IMR-90 (cell line): ENCODE measurements at regions not wholly inside any gene's neighbourhood (a gene's known extent, or its start where the extent isn't known, plus 50 kb on each side); places are given as distances from the start of the nearest gene placed in this dataset.

Experiments
- ATAC-seq: fragments of 200-7000 bp; cut with Tn5 transposase; 2 replicates; pipeline ENCODE4 v1.9.1; 2020; ENCODE audit warnings: low read depth, mild to moderate bottlenecking, moderate library complexity
- BruUV-seq: library from RNA; stranded (reverse); fragments of 400-500 nt; replicated peaks from 2 replicates; lab custom pipeline; 2021; lab: Mats Ljungman, UMichigan
- CTCF ChIA-PET: fragments of 300-600 bp; formaldehyde crosslinking; extraction: SDS; loops from one replicate; lab custom pipeline; 2021; ENCODE audit warnings: antibody characterized with exemption; lab: Yijun Ruan, JAX
- POLR2A ChIA-PET: fragments of 300-600 bp; sonication (Branson Sonifier 250); formaldehyde crosslinking; loops from one replicate; lab custom pipeline; 2022; ENCODE audit warnings: antibody characterized with exemption; ENCODE audit not compliant: unreplicated experiment; lab: Charles Lee
- DNase-seq: peaks from one replicate; pipeline ENCODE4 v3.0.0; 2013
- H2AFZ ChIP-seq: replicated peaks from 2 replicates; pipeline ENCODE3; 2013; ENCODE audit warnings: low read length, mild to moderate bottlenecking; ENCODE audit not compliant: poor library complexity
- H2AK5ac ChIP-seq: 2 replicates; pipeline ENCODE4 v1.6.1; 2013; ENCODE audit warnings: low read depth, low read length, inconsistent platforms
- H2AK9ac ChIP-seq: replicated peaks from 2 replicates; pipeline ENCODE3; 2013; ENCODE audit warnings: mild to moderate bottlenecking, low read depth, low read length, moderate library complexity; ENCODE audit not compliant: poor library complexity
- H2BK120ac ChIP-seq: 2 replicates; pipeline ENCODE4 v1.6.1; 2013; ENCODE audit warnings: low read depth, low read length, inconsistent platforms
- H2BK15ac ChIP-seq: 3 replicates; pipeline ENCODE4 v1.6.1; 2013; ENCODE audit warnings: low read depth, low read length, inconsistent platforms
- H2BK20ac ChIP-seq: 2 replicates; pipeline ENCODE4 v1.6.1; 2013; ENCODE audit warnings: low read depth, mild to moderate bottlenecking, inconsistent platforms, low read length, moderate library complexity
- H2BK5ac ChIP-seq: 2 replicates; pipeline ENCODE4 v1.6.1; 2013; ENCODE audit warnings: mild to moderate bottlenecking, low read depth, low read length, inconsistent platforms; ENCODE audit not compliant: poor library complexity, severe bottlenecking
- H3K14ac ChIP-seq: replicated peaks from 2 replicates; pipeline ENCODE4 v1.6.1; 2013; ENCODE audit warnings: low read depth, low read length, inconsistent platforms
- H3K18ac ChIP-seq: 2 replicates; pipeline ENCODE4 v1.6.1; 2013; ENCODE audit warnings: low read depth, low read length, control low read depth
- H3K23ac ChIP-seq: 2 replicates; pipeline ENCODE4 v1.6.1; 2013; ENCODE audit warnings: low read depth, low read length, inconsistent platforms
- H3K27ac ChIP-seq: 2 replicates; pipeline ENCODE4 v1.5.1; 2013; ENCODE audit warnings: mild to moderate bottlenecking, control low read depth, low read length; ENCODE audit not compliant: insufficient read depth
- H3K27me3 ChIP-seq: 2 replicates; pipeline ENCODE4 v1.6.1; 2013; ENCODE audit warnings: low read length; ENCODE audit not compliant: control insufficient read depth, insufficient read depth
- H3K36me3 ChIP-seq: 2 replicates; pipeline ENCODE4 v1.6.1; 2013; ENCODE audit warnings: low read length, mixed read lengths; ENCODE audit not compliant: control insufficient read depth, insufficient read depth
- H3K4ac ChIP-seq: 2 replicates; pipeline ENCODE4 v1.6.1; 2013; ENCODE audit warnings: low read depth, low read length, inconsistent platforms
- H3K4me1 ChIP-seq: 2 replicates; pipeline ENCODE4 v1.6.1; 2013; ENCODE audit warnings: low read length, mixed read lengths; ENCODE audit not compliant: control insufficient read depth, insufficient read depth
- H3K4me2 ChIP-seq: 2 replicates; pipeline ENCODE4 v1.6.1; 2013; ENCODE audit warnings: low read depth, mild to moderate bottlenecking, control low read depth, low read length, moderate library complexity
- H3K4me3 ChIP-seq: 2 replicates; pipeline ENCODE4 v1.5.1; 2013; ENCODE audit warnings: low read depth, mild to moderate bottlenecking, control low read depth, low read length, moderate library complexity; ENCODE audit not compliant: insufficient read depth
- H3K56ac ChIP-seq: 2 replicates; pipeline ENCODE4 v1.6.1; 2013; ENCODE audit warnings: low read length, inconsistent platforms; ENCODE audit not compliant: insufficient read depth; ENCODE audit errors: extremely low read depth
- H3K79me1 ChIP-seq, 2 experiments: 2 replicates each; pipeline ENCODE4 v1.6.1; 2013; ENCODE audit warnings: low read length in 2 of 2, inconsistent platforms in 1 of 2, low read depth in 1 of 2
- H3K9ac ChIP-seq: 2 replicates; pipeline ENCODE4 v1.6.1; 2013; ENCODE audit warnings: low read depth, low read length, control low read depth
- H3K9me1 ChIP-seq: 2 replicates; pipeline ENCODE4 v1.6.1; 2013; ENCODE audit warnings: low read length, inconsistent platforms; ENCODE audit not compliant: insufficient read depth
- H3K9me3 ChIP-seq: 2 replicates; pipeline ENCODE4 v1.6.1; 2013; ENCODE audit warnings: low read length; ENCODE audit not compliant: control insufficient read depth, insufficient read depth
- H4K20me1 ChIP-seq: 2 replicates; pipeline ENCODE4 v1.6.1; 2013; ENCODE audit warnings: low read length, inconsistent platforms; ENCODE audit not compliant: insufficient read depth
- H4K5ac ChIP-seq: 2 replicates; pipeline ENCODE4 v1.6.1; 2013; ENCODE audit warnings: mild to moderate bottlenecking, low read depth, low read length, control low read depth
- H4K8ac ChIP-seq, 2 experiments: 2 replicates each; pipeline ENCODE4 v1.6.1; 2013; ENCODE audit warnings: low read depth in 2 of 2, low read length in 2 of 2, control low read depth in 1 of 2, inconsistent platforms in 1 of 2
- H4K91ac ChIP-seq: 2 replicates; pipeline ENCODE4 v1.6.1; 2013; ENCODE audit warnings: low read depth, low read length, inconsistent platforms; ENCODE audit not compliant: insufficient read depth
- CHD1 ChIP-seq: IDR thresholded peaks from 2 replicates; pipeline ENCODE4 v1.6.1; 2012; ENCODE audit warnings: low read depth, low read length, improper control_type of control experiment
- MAFK ChIP-seq: IDR thresholded peaks from 2 replicates; pipeline ENCODE4 v1.6.1; 2012; ENCODE audit warnings: low read depth, low read length, improper control_type of control experiment
- MAZ ChIP-seq: IDR thresholded peaks from 2 replicates; pipeline ENCODE4 v1.6.1; 2012; ENCODE audit warnings: low read depth, mild to moderate bottlenecking, low read length, improper control_type of control experiment, moderate library complexity, borderline replicate concordance
- RAD21 ChIP-seq: IDR thresholded peaks from 2 replicates; pipeline ENCODE4 v1.6.1; 2012; ENCODE audit warnings: low read length, improper control_type of control experiment
- USF2 ChIP-seq: fragments of 150-350 bp; IDR thresholded peaks from 2 replicates; pipeline ENCODE4 v1.6.1; 2017; ENCODE audit warnings: mild to moderate bottlenecking, antibody characterized with exemption, low read length, low read depth
- WGBS, 2 experiments: methylation state at CpG; one replicate each; pipeline versions ENCODE4 v1.1.5 to v1.1.7; 2013; ENCODE audit warnings: missing lambda C conversion rate in 2 of 2; ENCODE audit not compliant: insufficient read length in 1 of 2; ENCODE audit errors: extremely low coverage in 2 of 2; 5-methylcytosine and 5-hydroxymethylcytosine counted together
- dilution Hi-C: fragments of 300-500 bp; cut with HindIII; formaldehyde crosslinking; loops from one replicate; pipeline ENCODE4 v1.14.3; 2018; ENCODE audit warnings: low sequenced_read_pairs; ENCODE audit not compliant: unreplicated experiment
- in situ Hi-C: fragments of 300-500 bp; cut with MboI; formaldehyde crosslinking; loops from 3 replicates; pipeline ENCODE4 v1.14.3; 2019; ENCODE audit warnings: low sequenced_read_pairs, inconsistent platforms, mixed read lengths
- intact Hi-C: fragments of 100-400 bp; cut with micrococcal nuclease; formaldehyde crosslinking; loops from 2 replicates; pipeline ENCODE4 v1.10.0; 2022

GRCh38 chr6:82612475-82613039 lies 248.9 kb downstream of the TPBG start:
- ATAC-seq = no peak
- Histone ChIP-seq H2BK5ac (no peak overlapping the region), H3K4ac (no peak overlapping the region), H2AK5ac (no peak overlapping the region), H4K20me1 (no peaks in the 10 kb centered on the region), H3K23ac (no peak overlapping the region), H3K18ac (no peak overlapping the region), H3K4me2 (no peak overlapping the region), H3K4me3 (no peak overlapping the region), H3K27ac (no peak overlapping the region), H3K14ac (no peak overlapping the region), H2BK120ac (no peak overlapping the region), H2BK20ac (no peak overlapping the region), H3K56ac (no peak overlapping the region), H3K4me1 (no peaks in the 10 kb centered on the region), H4K5ac (no peak overlapping the region), H4K91ac (no peak overlapping the region), H2BK15ac (no peak overlapping the region), H4K8ac (no peak overlapping the region), H3K27me3 (no peaks in the 10 kb centered on the region; the same call in 1 of the 2 replicates), H2AFZ (no peak overlapping the region), H3K79me1 (no peaks in the 10 kb centered on the region), H3K9me3 (no peaks in the 10 kb centered on the region), H2AK9ac (no peak overlapping the region), H3K9me1 (no peaks in the 10 kb centered on the region), H3K9ac (no peak overlapping the region), H3K36me3 (no peaks in the 10 kb centered on the region)
- in situ Hi-C loops (no loop called here), intact Hi-C loops (no loop called here), dilution Hi-C loops (no loop called here)
- BruUV-seq = no TSS peak
- ChIA-PET POLR2A (no interaction called here), CTCF (no interaction called here)
- no peak for TF ChIP-seq MAFK
- TF ChIP-seq MAZ = no peak
- no peak for TF ChIP-seq CHD1
- TF ChIP-seq RAD21 = no peak
- TF ChIP-seq USF2 = no peak
- WGBS, 2 experiments = no CpG with 5 or more reads among the region's 1 CpG
- DNase-seq = no peak
